ENCODE measurements at regions not wholly inside any gene's neighbourhood (a gene's known extent, or its start where the extent isn't known, plus 50 kb on each side); places are given as distances from the start of the nearest gene placed in this dataset.

- no peak for TF ChIP-seq HNF1A (IDR thresholded peaks at IDR 0.05; ENCODE audit: low read depth)
- TF ChIP-seq HNF1A (CRISPR knock-in tag; IDR thresholded peaks at IDR 0.05; ENCODE audit: borderline replicate concordance): no peak
- no peak for TF ChIP-seq MTA1 (CRISPR knock-in tag; IDR thresholded peaks at IDR 0.05; ENCODE audit: borderline replicate concordance)
Observed at GRCh38 chr6:27777126-27777525, 135.1 kb downstream of the OR2B2 start (continued).

- no peak for ATAC-seq
- CTCF ChIA-PET (ENCODE audit: low intra/inter-chr PET ratio, low total read pairs): no interaction called here
- no peak for TF ChIP-seq ATF3 (CRISPR knock-in tag; IDR thresholded peaks at IDR 0.05)
- TF ChIP-seq ASH2L (IDR thresholded peaks at IDR 0.05; ENCODE audit: insufficient read length, low read depth, low read length): no peak
- no peak for TF ChIP-seq HNF1A (IDR thresholded peaks at IDR 0.05; ENCODE audit: low read depth)
- no peak for TF ChIP-seq HNF1A (CRISPR knock-in tag; IDR thresholded peaks at IDR 0.05; ENCODE audit: borderline replicate concordance)
- no peak for TF ChIP-seq MAX (IDR thresholded peaks at IDR 0.05)
- no peak for TF ChIP-seq BRD4 (CRISPR knock-in tag; IDR thresholded peaks at IDR 0.05)
- TF ChIP-seq NCOR1 (IDR thresholded peaks at IDR 0.05; ENCODE audit: borderline replicate concordance, low read length): no peak
- no peak for TF ChIP-seq ZNF101 (CRISPR knock-in tag; IDR thresholded peaks at IDR 0.05; ENCODE audit: borderline replicate concordance, low read depth)
- TF ChIP-seq FOXP1 (IDR thresholded peaks at IDR 0.05): no peak
- TF ChIP-seq FOXP1 (CRISPR knock-in tag; IDR thresholded peaks at IDR 0.05): no peak
- TF ChIP-seq RBM22 (optimal IDR thresholded peaks at IDR 0.05; ENCODE audit: low read length): no peak
- no peak for TF ChIP-seq ZNF441 (CRISPR knock-in tag; IDR thresholded peaks at IDR 0.05; ENCODE audit: borderline replicate concordance)
Observed at GRCh38 chr6:27776504-27776903, 135.7 kb downstream of the OR2B2 start.

More at GRCh38 chr6:27776504-27776903, 135.7 kb downstream of the OR2B2 start:
- H3K79me2 ChIP-seq (ENCODE audit: insufficient read depth, low read length): no peaks in the 10 kb centered on the region
- peak overlapping the region; percentile 56 for H3K4me2 ChIP-seq (ENCODE audit: low read depth, low read length)
- no peaks in the 10 kb centered on the region for H3K9me3 ChIP-seq (ENCODE audit: low read length)
- 79% methylated on average over 2 of the region's 4 CpGs for WGBS (ENCODE audit: low lambda C conversion rate)
- no peaks in the 10 kb centered on the region for H3K36me3 ChIP-seq (replicated peaks in 1 of 2; ENCODE audit: control insufficient read depth in 1 of 2, insufficient read depth in 2 of 2, low read length in 2 of 2)
- no TSS peak for BruUV-seq (replicated peaks)
- H3K9ac ChIP-seq (ENCODE audit: insufficient read depth, low read depth, low read length): no peak overlapping the region
- DNase-seq (ENCODE audit: low spot score) (no peak), FAIRE-seq (no peak)
- POLR2A ChIA-PET: interaction anchor here (1.2 to 1.7 kb wide), 2 partner anchors 31 to 117 kb away, joined by 3 to 4 read pairs; a partner anchor contains a TSS
- no peaks in the 10 kb centered on the region for H3K27me3 ChIP-seq (ENCODE audit: control insufficient read depth in 1 of 2, insufficient read depth in 2 of 2, low read length in 2 of 2)
- in situ Hi-C loops (cut with HindIII; ENCODE audit: extremely low pct_ligation_motif_present, low pct_unique_long_range_greater_than_20kb): no loop called here
- peak overlapping the region in 2 of 3 experiments; percentile 38 to 47; a peak in 3 of 6 replicates for H3K4me3 ChIP-seq (replicated peaks in 1 of 3; ENCODE audit: insufficient read depth in 1 of 3, low read depth in 2 of 3, low read length in 3 of 3)
- no peak overlapping the region for H2AFZ ChIP-seq (ENCODE audit: low read length)
- H3K4me1 ChIP-seq (ENCODE audit: insufficient read depth, low read length): peaks cover 32% of the 10 kb centered on the region
- intact Hi-C loops (cut with micrococcal nuclease; ENCODE audit: unreplicated experiment): no loop called here
- H3K27ac ChIP-seq (ENCODE audit: extremely low read length, insufficient read depth, low read length): no peak overlapping the region
- H4K20me1 ChIP-seq (ENCODE audit: insufficient read depth, low read length): no peaks in the 10 kb centered on the region

All from HepG2 (cell line).